ENCODE measurements at regions not wholly inside any gene's neighbourhood (a gene's known extent, or its start where the extent isn't known, plus 50 kb on each side); places are given as distances from the start of the nearest gene placed in this dataset.

- Histone ChIP-seq H3K4me3 (ENCODE audit: low read depth, low read length, poor library complexity, severe bottlenecking) (no peak overlapping the region), H3K9me3 (ENCODE audit: low read length) (no peaks in the 10 kb centered on the region), H3K79me2 (ENCODE audit: insufficient read depth, low read depth, low read length) (no peaks in the 10 kb centered on the region), H4K20me1 (ENCODE audit: insufficient read depth, low read length) (no peaks in the 10 kb centered on the region), H3K9me2 (ENCODE audit: insufficient read depth, low read length) (no peaks in the 10 kb centered on the region), H3K36me3 (ENCODE audit: insufficient read depth, low read length) (no peaks in the 10 kb centered on the region), H3K4me1 (ENCODE audit: insufficient read depth, low read length, poor library complexity, severe bottlenecking) (no peaks in the 10 kb centered on the region), H3K4me2 (ENCODE audit: low read length) (no peak overlapping the region), H2AFZ (ENCODE audit: low read length) (no peak overlapping the region), H3K27ac (ENCODE audit: low read depth, low read length, poor library complexity, severe bottlenecking) (no peak overlapping the region)
- DNase-seq (ENCODE audit: low spot score): no peak
- ChIA-PET CTCF (ENCODE audit: unreplicated experiment) (interaction anchor here (1.6 kb wide), 1 partner anchor 268 kb away, joined by 5 read pairs; no protein-coding TSS in a partner anchor), POLR2A (interaction anchor here (0.5 kb wide), 1 partner anchor 347 kb away, joined by 3 read pairs; no protein-coding TSS in a partner anchor)
- intact Hi-C loops (cut with micrococcal nuclease; ENCODE audit: unreplicated experiment): no loop called here
- no TSS peak for BruUV-seq (replicated peaks)
- TF ChIP-seq EZH2phosphoT487 (IDR thresholded peaks at IDR 0.05; ENCODE audit: borderline replicate concordance, low read depth, low read length): no peak
- no peak for TF ChIP-seq CTCF (conservative IDR thresholded peaks at IDR 0.05; ENCODE audit: low read length)
Observed at GRCh38 chr6:53440336-53440945, 91.7 kb upstream of the ELOVL5 start.

GRCh38 chr6:53439556-53439955, 90.8 kb upstream of the ELOVL5 start:
- no peak overlapping the region for H2AFZ ChIP-seq (ENCODE audit: low read length)
- CTCF ChIA-PET (ENCODE audit: unreplicated experiment): interaction anchor here (1.6 kb wide), 1 partner anchor 267 kb away, joined by 5 read pairs; no protein-coding TSS in a partner anchor
- H3K36me3 ChIP-seq (ENCODE audit: insufficient read depth, low read length): no peaks in the 10 kb centered on the region
- no peaks in the 10 kb centered on the region for H3K9me3 ChIP-seq (ENCODE audit: low read length)
- no peaks in the 10 kb centered on the region for H3K4me1 ChIP-seq (ENCODE audit: insufficient read depth, low read length, poor library complexity, severe bottlenecking)
- POLR2A ChIA-PET: interaction anchor here (1.0 kb wide), 1 partner anchor 267 kb away, joined by 3 read pairs; no protein-coding TSS in a partner anchor
- H3K9me2 ChIP-seq (ENCODE audit: insufficient read depth, low read length): no peaks in the 10 kb centered on the region
- intact Hi-C loops (cut with micrococcal nuclease; ENCODE audit: unreplicated experiment): no loop called here
- H3K4me3 ChIP-seq (ENCODE audit: low read depth, low read length, poor library complexity, severe bottlenecking): no peak overlapping the region
- TF ChIP-seq EZH2phosphoT487 (IDR thresholded peaks at IDR 0.05; ENCODE audit: borderline replicate concordance, low read depth, low read length) (no peak), CTCF (conservative IDR thresholded peaks at IDR 0.05; ENCODE audit: low read length) (no peak)
- H3K4me2 ChIP-seq (ENCODE audit: low read length): no peak overlapping the region
- H3K79me2 ChIP-seq (ENCODE audit: insufficient read depth, low read depth, low read length): no peaks in the 10 kb centered on the region
- no peaks in the 10 kb centered on the region for H4K20me1 ChIP-seq (ENCODE audit: insufficient read depth, low read length)
- H3K27ac ChIP-seq (ENCODE audit: low read depth, low read length, poor library complexity, severe bottlenecking): no peak overlapping the region
- DNase-seq (ENCODE audit: low spot score): no peak
- no TSS peak for BruUV-seq (replicated peaks)

- no peaks in the 10 kb centered on the region for H3K9me3 ChIP-seq (ENCODE audit: low read length)
- intact Hi-C loops (cut with micrococcal nuclease; ENCODE audit: unreplicated experiment): loop anchor here (1.0 to 2.0 kb wide), 3 partner anchors 47 to 265 kb away; no protein-coding TSS in a partner anchor
- no peaks in the 10 kb centered on the region for H3K36me3 ChIP-seq (ENCODE audit: insufficient read depth, low read length)
- H3K79me2 ChIP-seq (ENCODE audit: insufficient read depth, low read depth, low read length): no peaks in the 10 kb centered on the region
- BruUV-seq (replicated peaks): no TSS peak
- peak; percentile 95 for TF ChIP-seq CTCF (conservative IDR thresholded peaks at IDR 0.05; ENCODE audit: low read length)
- TF ChIP-seq EZH2phosphoT487 (IDR thresholded peaks at IDR 0.05; ENCODE audit: borderline replicate concordance, low read depth, low read length): no peak
- CTCF ChIA-PET (ENCODE audit: unreplicated experiment): interaction anchor here (1.1 kb wide), 1 partner anchor 265 kb away, joined by 4 read pairs; no protein-coding TSS in a partner anchor
- H4K20me1 ChIP-seq (ENCODE audit: insufficient read depth, low read length): no peaks in the 10 kb centered on the region
- H3K4me2 ChIP-seq (ENCODE audit: low read length): no peak overlapping the region
- no peaks in the 10 kb centered on the region for H3K4me1 ChIP-seq (ENCODE audit: insufficient read depth, low read length, poor library complexity, severe bottlenecking)
- H2AFZ ChIP-seq (ENCODE audit: low read length): peak overlapping the region; percentile 1; the same call in 1 of the 2 replicates
- POLR2A ChIA-PET: interaction anchor here (2.2 kb wide), 1 partner anchor 10 kb away, joined by 6 read pairs; no protein-coding TSS in a partner anchor
- no peaks in the 10 kb centered on the region for H3K9me2 ChIP-seq (ENCODE audit: insufficient read depth, low read length)
- DNase-seq (ENCODE audit: low spot score): peak; percentile 64
- H3K27ac ChIP-seq (ENCODE audit: low read depth, low read length, poor library complexity, severe bottlenecking): no peak overlapping the region
- no peak overlapping the region for H3K4me3 ChIP-seq (ENCODE audit: low read depth, low read length, poor library complexity, severe bottlenecking)
Observed at GRCh38 chr6:53437557-53438202, 88.9 kb upstream of the ELOVL5 start.

Data from OCI-LY7 (cell line).